SK-N-SH treated with all-trans-retinoic acid at 6 μM for 48 hours (cell line): ENCODE measurements at regions not wholly inside any gene's neighbourhood (a gene's known extent, or its start where the extent isn't known, plus 50 kb on each side); places are given as distances from the start of the nearest gene placed in this dataset.

Experiments used
- ATAC-seq: fragments of 200-7000 bp; cut with Tn5 transposase; 3 replicates; pipeline ENCODE4 v1.9.1; 2020; ENCODE audit warnings: mild to moderate bottlenecking, moderate library complexity
- CREB5 ChIP-seq: fragments of 250-450 bp; sonication (Bioruptor Pico); IDR thresholded peaks from 2 replicates; pipeline ENCODE4 v1.5.1; 2020; ENCODE audit warnings: low read depth, mild to moderate bottlenecking, moderate library complexity
- CSDC2 ChIP-seq: fragments of 250-450 bp; sonication (Bioruptor Pico); IDR thresholded peaks from 2 replicates; pipeline ENCODE4 v1.5.0; 2020; ENCODE audit warnings: mild to moderate bottlenecking, moderate library complexity
- ESRRG ChIP-seq: fragments of 250-450 bp; sonication (Bioruptor Pico); IDR thresholded peaks from 2 replicates; pipeline ENCODE4 v1.6.1; 2021; ENCODE audit warnings: mild to moderate bottlenecking
- GLIS3 ChIP-seq: fragments of 250-450 bp; sonication (Bioruptor Pico); IDR thresholded peaks from 2 replicates; pipeline ENCODE4 v1.5.0; 2020; ENCODE audit warnings: mild to moderate bottlenecking, moderate library complexity
- ISL1 ChIP-seq: fragments of 250-450 bp; sonication (Bioruptor Pico); IDR thresholded peaks from 2 replicates; pipeline ENCODE4 v2.1.2; 2022; ENCODE audit warnings: mild to moderate bottlenecking, moderate library complexity
- OSR1 ChIP-seq: fragments of 250-450 bp; sonication (Bioruptor Pico); IDR thresholded peaks from 2 replicates; pipeline ENCODE4 v1.8.0; 2022; ENCODE audit warnings: moderate library complexity, mild to moderate bottlenecking, inconsistent platforms
- PATZ1 ChIP-seq: fragments of 250-450 bp; sonication (Bioruptor Pico); IDR thresholded peaks from 2 replicates; pipeline ENCODE4 v1.8.0; 2020; ENCODE audit warnings: mild to moderate bottlenecking, moderate library complexity, borderline replicate concordance
- POU6F1 ChIP-seq: fragments of 250-450 bp; sonication (Bioruptor Pico); IDR thresholded peaks from 2 replicates; pipeline ENCODE4 v1.8.0; 2021; ENCODE audit warnings: low read depth, mild to moderate bottlenecking, moderate library complexity, borderline replicate concordance
- PPARA ChIP-seq: fragments of 250-450 bp; sonication (Bioruptor Pico); IDR thresholded peaks from 2 replicates; pipeline ENCODE4 v1.5.0; 2020; ENCODE audit warnings: mild to moderate bottlenecking, borderline replicate concordance
- RARB ChIP-seq: fragments of 250-450 bp; sonication (Bioruptor Pico); IDR thresholded peaks from 2 replicates; pipeline ENCODE4 v1.8.0; 2021; ENCODE audit warnings: mild to moderate bottlenecking, moderate library complexity
- TCF4 ChIP-seq: fragments of 250-450 bp; sonication (Bioruptor Pico); IDR thresholded peaks from 2 replicates; pipeline ENCODE4 v1.8.0; 2021; ENCODE audit warnings: mild to moderate bottlenecking, moderate library complexity, borderline replicate concordance
- TOX ChIP-seq: fragments of 250-450 bp; sonication (Bioruptor Pico); IDR thresholded peaks from 2 replicates; pipeline ENCODE4 v1.8.0; 2021; ENCODE audit warnings: mild to moderate bottlenecking, moderate library complexity, borderline replicate concordance
- ZC3H10 ChIP-seq: fragments of 250-450 bp; sonication (Bioruptor Pico); IDR thresholded peaks from 2 replicates; pipeline ENCODE4 v1.5.1; 2021; ENCODE audit warnings: mild to moderate bottlenecking, moderate library complexity
- ZFP3 ChIP-seq: fragments of 250-450 bp; sonication (Bioruptor Pico); IDR thresholded peaks from 2 replicates; pipeline ENCODE4 v1.5.0; 2020; ENCODE audit warnings: mild to moderate bottlenecking, moderate library complexity
- ZFP30 ChIP-seq: fragments of 450-650 bp; formaldehyde crosslinking; IDR thresholded peaks from 2 replicates; pipeline ENCODE4 v1.5.0; 2022; ENCODE audit warnings: mild to moderate bottlenecking, moderate library complexity
- ZNF565 ChIP-seq: fragments of 450-650 bp; formaldehyde crosslinking; conservative IDR thresholded peaks from 2 replicates; pipeline ENCODE4 v1.5.0; 2020; ENCODE audit warnings: low read depth, mild to moderate bottlenecking, moderate library complexity
- ZNF70 ChIP-seq: fragments of 450-650 bp; formaldehyde crosslinking; IDR thresholded peaks from 2 replicates; pipeline ENCODE4 v1.5.0; 2020; ENCODE audit warnings: mild to moderate bottlenecking, moderate library complexity
- ZNF8 ChIP-seq: fragments of 450-650 bp; formaldehyde crosslinking; IDR thresholded peaks from 2 replicates; pipeline ENCODE4 v1.5.0; 2020; ENCODE audit warnings: mild to moderate bottlenecking, moderate library complexity

- TF ChIP-seq OSR1 (CRISPR knock-in tag) (no peak), RARB (CRISPR knock-in tag) (no peak), ZC3H10 (CRISPR knock-in tag) (no peak)
Observed at GRCh38 chr9:19701274-19701673, 87.6 kb downstream of the SLC24A2 start (continued).

- no peak for TF ChIP-seq TCF4 (CRISPR knock-in tag)
- no peak for TF ChIP-seq POU6F1 (CRISPR knock-in tag)
- TF ChIP-seq TOX (CRISPR knock-in tag) = no peak
- no peak for TF ChIP-seq CREB5 (CRISPR knock-in tag)
- no peak for TF ChIP-seq ZNF565 (CRISPR knock-in tag)
- no peak for TF ChIP-seq PPARA (CRISPR knock-in tag)
- no peak for TF ChIP-seq ZFP3
- no peak for TF ChIP-seq OSR1 (CRISPR knock-in tag)
- TF ChIP-seq ZNF70 = no peak
- TF ChIP-seq ZNF8 (CRISPR knock-in tag) = no peak
- no peak for TF ChIP-seq ZC3H10 (CRISPR knock-in tag)
- no peak for TF ChIP-seq CSDC2 (CRISPR knock-in tag)
- no peak for TF ChIP-seq PATZ1 (CRISPR knock-in tag)
- TF ChIP-seq ZFP30 (CRISPR knock-in tag) = no peak
- TF ChIP-seq RARB (CRISPR knock-in tag) = no peak
- no peak for ATAC-seq
Observed at GRCh38 chr9:19700699-19701098, 88.1 kb downstream of the SLC24A2 start.

- no peak for TF ChIP-seq ZNF70
- no peak for TF ChIP-seq ZFP3
- TF ChIP-seq ZC3H10 (CRISPR knock-in tag) = no peak
- TF ChIP-seq ZNF565 (CRISPR knock-in tag) = no peak
- no peak for TF ChIP-seq OSR1 (CRISPR knock-in tag)
- TF ChIP-seq GLIS3 (CRISPR knock-in tag) = no peak
- TF ChIP-seq CSDC2 (CRISPR knock-in tag) = no peak
- no peak for TF ChIP-seq ISL1 (CRISPR knock-in tag)
- TF ChIP-seq TOX (CRISPR knock-in tag) = no peak
- no peak for TF ChIP-seq ZFP30 (CRISPR knock-in tag)
- no peak for TF ChIP-seq ESRRG (CRISPR knock-in tag)
- TF ChIP-seq POU6F1 (CRISPR knock-in tag) = no peak
- no peak for TF ChIP-seq ZNF8 (CRISPR knock-in tag)
- TF ChIP-seq RARB (CRISPR knock-in tag) = no peak
- TF ChIP-seq PATZ1 (CRISPR knock-in tag) = no peak
- TF ChIP-seq TCF4 (CRISPR knock-in tag) = no peak
- TF ChIP-seq CREB5 (CRISPR knock-in tag) = no peak
- ATAC-seq = no peak
Observed at GRCh38 chr9:19699756-19700155, 89.1 kb downstream of the SLC24A2 start.
